Raji (cell line): ENCODE measurements at regions not wholly inside any gene's neighbourhood (a gene's known extent, or its start where the extent isn't known, plus 50 kb on each side); places are given as distances from the start of the nearest gene placed in this dataset.

Source experiments
- POLR2A ChIP-seq: IDR thresholded peaks from 2 replicates; pipeline ENCODE4 v1.6.1; 2011; ENCODE audit warnings: low read depth, low read length, control low read depth; ENCODE audit not compliant: insufficient read depth

GRCh38 chr10:35895331-35895730 lies 253.2 kb upstream of the FZD8 start:
- TF ChIP-seq POLR2A, result no peak

DNA sequence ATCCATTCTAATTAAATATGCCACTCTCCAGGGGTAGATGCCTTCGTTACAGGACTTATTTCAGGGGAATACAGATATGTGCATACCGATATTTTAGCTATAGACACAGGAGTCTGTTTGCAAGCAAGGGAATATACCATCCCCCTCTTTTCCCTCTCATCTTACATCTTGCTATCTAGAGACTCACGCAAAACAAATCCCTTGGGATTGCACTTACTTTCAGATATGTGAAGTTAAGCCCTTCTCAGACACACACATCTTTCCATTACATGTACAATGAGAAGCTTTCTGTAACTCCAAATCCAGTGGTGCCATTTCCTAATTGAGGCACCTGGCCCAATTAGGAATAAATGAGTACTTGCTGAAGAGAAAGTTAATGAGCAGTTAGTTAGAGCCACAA lies 250.4 kb upstream of the FZD8 start:
- TF ChIP-seq POLR2A, result no peak

GRCh38 chr10:35890676-35891495 lies 248.8 kb upstream of the FZD8 start:
- no peak for TF ChIP-seq POLR2A

GRCh38 chr10:35889971-35890675 lies 248.0 kb upstream of the FZD8 start:
- TF ChIP-seq POLR2A, result no peak

GRCh38 chr10:35889226-35889625 lies 247.1 kb upstream of the FZD8 start:
- no peak for TF ChIP-seq POLR2A

DNA sequence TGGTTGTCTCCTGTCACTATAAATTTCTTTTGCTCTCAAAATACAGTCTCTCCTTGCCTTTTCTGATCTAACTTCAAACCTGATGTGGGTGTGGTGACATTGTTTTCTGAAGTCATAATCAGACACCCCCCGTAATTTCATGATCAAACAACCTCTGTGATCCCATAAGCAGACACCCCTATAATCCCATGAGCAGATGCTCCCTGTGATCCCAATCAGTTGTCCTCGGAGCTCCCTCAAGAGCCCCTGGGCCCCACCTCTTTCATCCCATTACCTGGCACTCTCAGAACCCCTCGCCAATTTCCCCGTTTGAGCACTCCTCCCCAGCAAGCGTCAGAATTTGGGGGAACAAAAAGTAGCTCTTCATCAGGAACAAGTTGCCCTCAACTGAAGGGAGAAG lies 246.3 kb upstream of the FZD8 start:
- no peak for TF ChIP-seq POLR2A

- TF ChIP-seq POLR2A, result no peak
Measured at GRCh38 chr10:35887685-35888084, 245.6 kb upstream of the FZD8 start.

DNA sequence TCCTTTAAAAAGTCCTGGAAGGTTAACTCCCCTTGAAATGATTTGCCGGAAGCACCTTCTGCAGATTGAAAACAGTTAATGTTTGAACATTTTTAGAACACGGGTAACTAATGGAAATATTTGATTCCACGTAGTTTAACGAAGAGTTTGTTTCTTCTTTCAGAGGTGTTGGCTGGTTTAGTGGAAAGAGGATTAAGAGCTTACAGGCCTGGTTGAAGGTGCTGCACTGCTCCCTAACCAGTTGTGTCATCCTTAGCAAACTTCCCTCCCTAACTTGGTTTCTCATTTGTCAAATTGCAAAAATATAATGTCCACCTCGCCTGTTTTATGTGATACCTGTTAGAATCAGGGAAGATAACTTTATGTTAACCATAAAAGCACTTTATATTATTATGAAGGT lies 243.0 kb upstream of the FZD8 start:
- TF ChIP-seq POLR2A, result no peak

DNA sequence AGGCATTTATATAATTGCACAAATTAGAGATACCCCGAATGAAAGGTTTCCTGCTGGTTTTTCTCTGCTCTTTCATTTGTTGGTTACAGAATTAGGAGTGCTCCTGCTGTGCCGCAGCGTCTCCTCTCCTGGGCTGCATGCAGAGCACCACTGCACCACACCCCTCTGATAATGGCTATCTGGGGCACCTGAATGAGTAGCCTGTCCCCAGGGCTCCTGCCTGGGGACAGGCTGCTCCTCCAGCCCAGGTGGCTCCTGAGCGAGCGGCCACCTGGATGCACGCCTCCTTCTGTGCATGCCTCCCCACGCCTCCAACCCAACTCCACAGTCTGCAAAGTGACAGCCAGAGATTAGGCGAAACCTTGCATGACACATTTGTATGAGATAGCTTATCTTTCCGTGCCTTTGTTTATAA lies 242.6 kb upstream of the FZD8 start:
- no peak for TF ChIP-seq POLR2A

- TF ChIP-seq POLR2A, result no peak
Measured at GRCh38 chr10:35882422-35883150, 240.5 kb upstream of the FZD8 start.

- no peak for TF ChIP-seq POLR2A
Measured at GRCh38 chr10:35881320-35881719, 239.2 kb upstream of the FZD8 start.

DNA sequence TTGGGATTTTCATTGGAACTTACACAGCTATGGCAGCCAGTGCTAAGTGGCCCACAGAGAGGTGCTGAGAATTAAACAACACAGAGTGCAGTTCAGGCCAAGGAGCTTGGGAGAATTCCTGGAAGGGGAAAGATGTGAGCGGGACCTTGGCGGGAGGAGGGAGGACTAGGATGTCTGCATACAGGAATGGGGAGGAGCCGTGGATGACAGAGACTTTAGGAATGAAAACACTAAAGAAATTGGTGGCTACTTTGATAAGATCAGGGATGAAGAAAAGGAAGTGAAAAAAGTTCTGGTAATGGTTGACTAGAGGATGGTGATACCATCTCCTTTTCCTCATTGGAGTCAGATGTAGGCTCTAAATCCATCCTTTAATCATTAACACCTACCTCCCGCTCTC lies 234.2 kb upstream of the FZD8 start:
- no peak for TF ChIP-seq POLR2A

DNA sequence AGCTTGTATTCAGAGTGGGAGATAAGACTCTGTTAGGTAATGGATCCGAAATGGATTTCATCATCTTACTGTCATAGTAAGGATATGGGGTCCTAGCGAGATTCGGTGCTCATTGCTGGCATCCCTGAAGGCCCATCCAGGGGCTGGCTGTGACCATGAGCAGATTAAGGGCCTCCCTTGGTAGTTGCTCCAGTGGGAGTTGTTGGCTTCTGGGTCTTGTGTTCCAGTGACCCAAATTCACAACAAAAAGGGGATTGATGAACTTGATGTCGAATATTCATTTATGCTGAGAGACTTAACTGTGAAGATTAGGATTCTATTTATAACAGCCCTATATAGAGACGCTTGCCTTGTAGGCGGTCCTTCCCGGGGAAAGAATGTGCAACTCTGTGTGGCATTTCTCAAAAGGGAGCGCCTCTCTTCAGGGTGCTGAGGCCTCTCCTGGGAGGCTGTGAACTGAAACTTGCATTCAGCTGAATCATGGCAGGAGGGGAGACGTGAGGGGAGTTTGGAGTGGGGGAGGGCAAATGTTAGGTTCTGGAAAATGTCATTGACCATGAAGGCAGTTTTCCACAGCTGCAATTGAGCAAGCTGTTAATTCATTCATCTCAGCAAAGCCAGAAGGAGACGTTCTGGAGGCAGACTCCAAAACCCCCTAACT lies 233.1 kb upstream of the FZD8 start:
- TF ChIP-seq POLR2A, result no peak

- TF ChIP-seq POLR2A, result no peak
Measured at GRCh38 chr10:35874311-35875015, 232.4 kb upstream of the FZD8 start.

DNA sequence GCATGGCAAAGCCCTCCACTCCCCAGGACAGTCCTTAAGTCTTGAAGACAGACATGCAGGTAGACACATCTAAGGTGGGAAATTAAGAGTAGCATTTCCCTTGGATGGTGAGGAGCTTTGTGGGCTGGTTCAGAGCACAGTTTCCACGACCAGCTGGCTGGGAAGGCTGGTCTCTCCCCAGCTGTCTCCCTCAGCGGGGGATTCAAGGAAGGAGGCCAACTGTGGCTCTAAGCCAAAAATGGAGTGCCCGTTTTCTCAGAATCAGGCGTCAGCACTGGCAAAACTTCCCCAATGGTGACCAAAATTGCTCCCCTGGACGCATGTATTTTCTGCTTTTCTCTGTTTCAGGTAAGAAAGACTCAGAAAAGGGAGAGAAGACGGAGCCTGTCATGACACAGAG lies 230.6 kb upstream of the FZD8 start:
- no peak for TF ChIP-seq POLR2A

GRCh38 chr10:35870665-35871310 lies 228.7 kb upstream of the FZD8 start:
- TF ChIP-seq POLR2A, result no peak
